HG03066 (cell line): ENCODE measurements at regions not wholly inside any gene's neighbourhood (a gene's known extent, or its start where the extent isn't known, plus 50 kb on each side); places are given as distances from the start of the nearest gene placed in this dataset.
"Not testable (repeated sequence)": the region's sequence is repeated elsewhere in the genome, so short reads cannot be mapped to it uniquely, and the experiment has no call there.

ENCODE experiments used
- ATAC-seq: cut with Tn5 transposase; IDR thresholded peaks from one replicate; pipeline ENCODE4 v1.9.1; 2021; ENCODE audit warnings: low read depth; ENCODE audit not compliant: unreplicated experiment

DNA sequence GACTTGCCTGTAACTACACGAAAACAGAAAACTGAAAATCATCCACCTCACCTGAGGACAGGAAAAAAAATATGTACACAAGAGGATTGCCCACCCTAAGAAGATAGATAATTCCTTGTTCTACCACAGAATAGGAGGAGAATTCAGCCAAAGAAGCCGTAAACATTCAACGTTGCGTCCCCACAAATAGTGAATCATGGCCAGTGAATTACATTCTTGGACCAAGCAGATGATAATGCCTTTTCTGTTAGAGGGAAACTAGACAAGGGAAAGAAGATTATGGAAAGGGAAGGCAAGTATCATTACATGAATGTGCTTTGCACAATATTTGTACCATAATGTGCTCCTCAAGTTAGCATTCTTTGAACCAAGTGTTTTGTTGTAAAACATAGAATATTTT lies 95.5 kb upstream of the C1QTNF7 start:
- no peak for ATAC-seq

GRCh38 chr4:15333692-15334633 lies 93.9 kb upstream of the C1QTNF7 start:
- ATAC-seq, result no peak

GRCh38 chr4:15336410-15337167 lies 91.2 kb upstream of the C1QTNF7 start:
- ATAC-seq, result no peak

GRCh38 chr4:15337168-15337657 lies 90.6 kb upstream of the C1QTNF7 start:
- not testable (repeated sequence) for ATAC-seq

DNA sequence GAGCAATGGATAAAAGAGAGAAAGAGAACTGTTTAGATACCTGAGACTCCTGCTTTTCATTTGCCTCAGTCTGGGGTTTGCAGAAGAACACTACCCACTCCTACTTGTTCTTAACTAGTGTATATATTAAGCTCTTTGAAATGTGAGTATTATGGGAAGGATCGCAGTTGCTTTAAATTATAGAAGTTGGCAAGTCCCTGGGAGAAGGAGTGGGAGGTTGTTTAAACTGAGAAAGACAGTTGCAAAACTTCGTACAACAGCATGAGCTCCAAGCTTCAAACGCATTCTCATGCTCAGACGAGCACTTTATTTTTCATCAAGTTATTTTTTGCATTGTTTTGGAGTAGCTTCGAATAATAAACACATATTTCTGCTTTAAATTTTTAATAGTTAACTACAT lies 88.1 kb upstream of the C1QTNF7 start:
- no peak for ATAC-seq

- ATAC-seq, result no peak
These were observed 87.5 kb upstream of the C1QTNF7 start for GRCh38 chr4:15340332-15340731.

GRCh38 chr4:15340902-15341732 lies 86.7 kb upstream of the C1QTNF7 start:
- no peak for ATAC-seq

DNA sequence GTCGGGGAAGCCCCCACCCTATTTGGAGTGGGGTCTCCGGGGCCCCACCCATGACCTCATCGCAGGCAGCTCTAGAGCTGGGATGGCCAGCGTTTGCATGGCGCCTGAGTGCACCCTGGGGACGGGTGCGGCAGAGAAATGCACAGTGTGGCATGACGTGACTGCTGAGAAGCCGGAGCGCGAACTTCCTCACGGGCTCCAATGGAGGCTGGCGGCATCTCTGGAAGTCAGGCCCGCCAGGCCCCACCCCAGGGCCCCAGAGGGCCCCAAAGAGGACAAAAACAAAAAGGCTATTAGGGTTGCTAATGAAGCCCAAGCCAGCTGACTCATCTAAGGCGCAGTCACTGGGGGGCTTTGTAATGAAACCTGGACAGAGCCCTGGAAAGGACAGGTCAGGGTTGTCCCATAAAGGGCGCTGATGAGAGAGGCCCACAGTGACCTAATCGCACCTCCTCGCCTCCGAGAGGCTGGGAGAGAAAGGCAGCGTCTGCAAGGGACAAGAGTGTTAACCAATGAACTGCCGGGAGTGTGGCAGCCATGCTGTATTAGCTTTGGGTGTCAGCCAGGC lies 86.0 kb upstream of the C1QTNF7 start:
- ATAC-seq, result no peak

GRCh38 chr4:15343000-15343399 lies 84.8 kb upstream of the C1QTNF7 start:
- ATAC-seq, result no peak

DNA sequence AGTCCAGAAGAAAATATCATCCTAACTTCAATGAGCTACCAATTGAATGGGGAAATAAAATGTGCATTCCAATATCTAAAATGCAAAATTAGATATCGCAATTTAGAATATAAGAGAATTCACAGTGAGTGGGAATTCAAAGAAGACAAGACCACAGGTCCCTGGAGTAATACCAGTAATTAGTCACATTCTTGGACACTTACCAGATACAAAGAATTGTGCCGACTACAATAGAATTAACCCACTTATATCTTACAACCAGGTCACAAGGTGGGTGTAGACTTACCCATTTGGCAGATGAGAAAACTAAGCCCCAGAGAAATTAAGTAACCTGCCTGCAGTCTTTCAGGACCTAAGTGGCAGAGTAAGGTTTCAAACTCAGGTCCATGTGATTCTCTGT lies 84.3 kb upstream of the C1QTNF7 start:
- no peak for ATAC-seq

- ATAC-seq, result no peak
These were observed 83.8 kb upstream of the C1QTNF7 start for GRCh38 chr4:15344041-15344440.

DNA sequence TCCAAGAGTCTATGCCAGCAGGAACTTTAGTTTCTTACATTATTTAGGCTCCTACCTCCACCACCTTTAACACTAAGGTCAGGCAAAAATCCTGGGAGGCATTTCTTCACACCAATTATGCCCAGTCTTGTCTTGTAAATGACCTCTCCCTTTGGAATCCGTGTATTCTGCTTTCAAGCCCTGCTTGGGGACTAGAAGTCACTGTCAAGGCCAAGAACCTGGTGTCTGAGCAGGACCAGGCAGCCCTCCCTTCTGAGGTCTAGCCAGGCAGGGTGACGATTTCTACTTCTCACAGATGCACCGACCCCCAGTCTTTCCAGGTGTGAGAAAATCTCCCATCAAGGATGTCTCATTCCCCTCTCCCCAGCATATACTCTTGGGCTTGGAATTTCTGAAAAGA lies 82.7 kb upstream of the C1QTNF7 start:
- no peak for ATAC-seq

DNA sequence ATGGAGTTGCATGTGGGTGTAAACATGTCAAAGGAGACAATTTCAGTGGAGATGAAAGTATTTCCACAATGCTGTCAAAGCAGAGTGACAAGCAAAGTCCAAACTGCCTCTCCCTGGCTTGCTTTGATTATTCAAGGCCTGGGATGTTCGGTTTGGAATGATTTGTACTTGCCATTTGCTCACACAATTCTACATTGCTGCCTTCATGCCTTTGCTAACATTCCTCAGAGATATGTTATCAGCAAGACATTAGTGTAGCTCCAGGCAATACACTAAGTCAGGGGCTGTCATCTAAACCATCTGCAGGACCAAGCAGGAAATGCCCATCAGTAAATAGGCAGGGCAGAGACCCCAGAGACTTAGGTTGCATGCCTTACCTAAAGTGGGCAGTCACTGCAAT lies 79.6 kb upstream of the C1QTNF7 start:
- ATAC-seq, result no peak

- no peak for ATAC-seq
These were observed 79.1 kb upstream of the C1QTNF7 start for GRCh38 chr4:15348695-15349094.

DNA sequence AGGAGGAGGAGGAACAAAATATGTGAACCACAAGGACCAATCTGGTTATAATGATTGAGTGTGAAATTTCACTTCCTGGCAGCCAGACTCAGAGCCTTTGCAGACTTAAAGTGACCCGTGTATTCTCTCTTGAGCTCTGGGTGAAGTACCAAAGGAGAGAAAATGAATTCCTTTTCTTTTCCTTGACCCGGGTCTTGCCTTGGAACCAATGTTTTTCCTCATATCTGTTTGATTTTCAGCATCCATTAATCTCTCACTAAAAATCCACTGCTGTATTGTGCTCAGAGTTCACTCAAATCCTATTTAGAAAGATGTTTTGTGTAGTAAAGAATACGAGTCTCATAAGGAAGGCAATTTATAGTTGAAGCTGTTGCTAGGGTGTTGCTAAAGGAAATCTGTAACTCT lies 78.3 kb upstream of the C1QTNF7 start:
- ATAC-seq, result no peak

- no peak for ATAC-seq
These were observed 77.9 kb upstream of the C1QTNF7 start for GRCh38 chr4:15349965-15350364.

DNA sequence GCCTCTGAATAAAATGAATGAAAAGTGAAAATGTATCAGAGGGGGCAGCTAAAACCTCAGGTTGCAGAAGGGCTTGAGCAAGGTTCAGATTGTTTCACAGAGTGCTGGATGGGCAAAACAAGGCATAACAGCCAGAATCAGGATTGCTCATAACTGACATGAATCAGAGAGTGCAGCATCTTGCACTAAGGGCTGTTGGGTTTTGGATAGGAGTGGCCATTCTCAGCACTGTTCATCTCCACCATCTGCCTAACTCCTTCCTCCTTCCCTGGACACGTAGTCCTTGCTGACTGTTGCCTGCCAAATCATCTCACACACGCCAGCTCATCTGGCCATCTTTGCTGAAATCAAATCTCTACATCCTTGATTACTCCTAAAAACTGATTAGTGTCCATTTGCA lies 75.3 kb upstream of the C1QTNF7 start:
- ATAC-seq, result no peak

DNA sequence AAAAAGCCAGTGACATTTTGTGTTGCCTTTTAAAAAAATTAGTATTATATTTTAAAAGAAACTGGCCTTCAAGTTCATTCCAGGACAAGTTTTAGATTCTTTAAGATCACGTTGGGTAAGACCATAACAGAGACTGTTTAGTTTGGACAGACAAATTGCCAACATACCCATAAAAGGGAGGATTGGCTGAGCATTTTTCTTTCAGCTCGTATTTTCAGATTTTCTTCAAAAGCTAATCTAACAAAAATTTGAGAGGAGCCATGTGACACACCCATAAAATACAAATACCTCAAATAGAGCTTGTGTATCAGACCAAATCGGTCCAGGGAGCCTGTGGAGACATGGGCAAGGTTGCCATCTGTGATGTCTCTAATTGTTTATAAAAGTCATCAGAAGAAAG lies 74.6 kb upstream of the C1QTNF7 start:
- no peak for ATAC-seq

GRCh38 chr4:15354371-15355297 lies 73.2 kb upstream of the C1QTNF7 start:
- no peak for ATAC-seq
